Endodermal cell (in vitro differentiated cells): ENCODE measurements at regions not wholly inside any gene's neighbourhood (a gene's known extent, or its start where the extent isn't known, plus 50 kb on each side); places are given as distances from the start of the nearest gene placed in this dataset.

ENCODE experiments used
- DNase-seq: peaks from one replicate; pipeline ENCODE4 v3.0.0-alpha.2; 2017
- H3K27ac ChIP-seq: 2 replicates; pipeline ENCODE4 v1.5.1; 2013; ENCODE audit warnings: mild to moderate bottlenecking, low read depth, low read length, moderate library complexity
- H3K27me3 ChIP-seq: 2 replicates; pipeline ENCODE4 v1.6.1; 2013; ENCODE audit warnings: mild to moderate bottlenecking, low read length, moderate library complexity; ENCODE audit not compliant: insufficient read depth, control insufficient read depth, poor library complexity, severe bottlenecking
- H3K36me3 ChIP-seq: 2 replicates; pipeline ENCODE4 v1.7.0; 2013; ENCODE audit warnings: mild to moderate bottlenecking, low read length, moderate library complexity; ENCODE audit not compliant: control insufficient read depth, insufficient read depth
- H3K4me1 ChIP-seq: one replicate; pipeline ENCODE4 v1.7.0; 2013; ENCODE audit warnings: low read length; ENCODE audit not compliant: control insufficient read depth, insufficient read depth
- H3K4me3 ChIP-seq: 2 replicates; pipeline ENCODE4 v1.5.1; 2013; ENCODE audit warnings: mild to moderate bottlenecking, low read length, moderate library complexity
- H3K9ac ChIP-seq: 2 replicates; pipeline ENCODE4 v1.6.1; 2013; ENCODE audit warnings: mild to moderate bottlenecking, low read length, moderate library complexity; ENCODE audit not compliant: poor library complexity, severe bottlenecking; ENCODE audit errors: extremely low read depth
- H3K9me3 ChIP-seq: 2 replicates; pipeline ENCODE4 v1.6.1; 2013; ENCODE audit warnings: mild to moderate bottlenecking, low read length, moderate library complexity; ENCODE audit not compliant: control insufficient read depth
- H3K27ac Mint-ChIP-seq: 2 replicates; pipeline ENCODE4 v1.8.0; 2020; ENCODE audit warnings: mixed read lengths
- H3K27me3 Mint-ChIP-seq: 2 replicates; pipeline ENCODE4 v1.8.0; 2021; ENCODE audit warnings: mild to moderate bottlenecking, mixed read lengths; ENCODE audit not compliant: insufficient read depth
- H3K36me3 Mint-ChIP-seq: 2 replicates; pipeline ENCODE4 v1.8.0; 2020; ENCODE audit warnings: low read depth, mixed read lengths
- H3K4me1 Mint-ChIP-seq: 2 replicates; pipeline ENCODE4 v1.8.0; 2020; ENCODE audit warnings: mixed read lengths
- H3K4me3 Mint-ChIP-seq: 2 replicates; pipeline ENCODE4 v1.8.0; 2020; ENCODE audit warnings: mild to moderate bottlenecking, moderate library complexity, mixed read lengths
- H3K9me3 Mint-ChIP-seq: 2 replicates; pipeline ENCODE4 v1.8.0; 2020; ENCODE audit warnings: mild to moderate bottlenecking, mixed read lengths
- CTCF ChIP-seq: fragments of 200-600 bp; sonication (generic); conservative IDR thresholded peaks from 2 replicates; pipeline ENCODE4 v1.5.0; 2021; ENCODE audit warnings: antibody characterized with exemption, mild to moderate bottlenecking
- WGBS, 2 experiments: methylation state at CpG; one replicate each; pipeline versions ENCODE4 v1.1.5 to v1.1.7; 2013; ENCODE audit warnings: missing lambda C conversion rate in 2 of 2, mixed read lengths in 1 of 2; ENCODE audit not compliant: insufficient coverage in 1 of 2, insufficient read length in 1 of 2; 5-methylcytosine and 5-hydroxymethylcytosine counted together

- no peak overlapping the region for H3K4me3 Mint-ChIP-seq
- no peak overlapping the region for H3K27ac Mint-ChIP-seq
Measured at GRCh38 chr1:67945733-67946374, 104.6 kb downstream of the DIRAS3 start.

GRCh38 chr1:67942274-67942673 lies 108.2 kb downstream of the DIRAS3 start:
- Histone ChIP-seq H3K4me1 (peaks cover 8% of the 10 kb centered on the region), H3K27ac (no peak overlapping the region), H3K4me3 (no peak overlapping the region), H3K9ac (no peak overlapping the region), H3K27me3 (peaks cover 14% of the 10 kb centered on the region), H3K9me3 (no peaks in the 10 kb centered on the region), H3K36me3 (no peaks in the 10 kb centered on the region)
- no peak overlapping the region for H3K27ac Mint-ChIP-seq
- no peak for TF ChIP-seq CTCF
- H3K27me3 Mint-ChIP-seq, result peaks cover 27% of the 10 kb centered on the region
- DNase-seq, result no peak
- no peaks in the 10 kb centered on the region for H3K9me3 Mint-ChIP-seq
- H3K4me1 Mint-ChIP-seq, result peaks cover 5% of the 10 kb centered on the region
- H3K36me3 Mint-ChIP-seq, result no peaks in the 10 kb centered on the region
- H3K4me3 Mint-ChIP-seq, result no peak overlapping the region

More at GRCh38 chr1:67945733-67946374, 104.6 kb downstream of the DIRAS3 start:
- Mint-ChIP-seq H3K9me3 (no peaks in the 10 kb centered on the region), H3K4me1 (no peaks in the 10 kb centered on the region), H3K36me3 (no peaks in the 10 kb centered on the region), H3K27me3 (peaks cover 2% of the 10 kb centered on the region)
- Histone ChIP-seq H3K9me3 (no peaks in the 10 kb centered on the region), H3K36me3 (no peaks in the 10 kb centered on the region), H3K4me3 (no peak overlapping the region), H3K4me1 (peaks cover 9% of the 10 kb centered on the region), H3K9ac (no peak overlapping the region), H3K27me3 (no peaks in the 10 kb centered on the region), H3K27ac (peak overlapping the region; percentile 76)
- no peak for TF ChIP-seq CTCF
- WGBS, 2 experiments, result 63 to 75% methylated on average over 3 to 7 of the region's 7 CpGs
- DNase-seq, result no peak

- H3K27me3 Mint-ChIP-seq, result peaks cover 29% of the 10 kb centered on the region
- no peak overlapping the region for H3K9ac ChIP-seq
- H3K4me1 ChIP-seq, result peaks cover 11% of the 10 kb centered on the region
- WGBS, 2 experiments, result 50 to 81% methylated on average over 2 to 3 of the region's 3 CpGs
- no peaks in the 10 kb centered on the region for H3K9me3 ChIP-seq
- no peaks in the 10 kb centered on the region for H3K36me3 Mint-ChIP-seq
- no peaks in the 10 kb centered on the region for H3K9me3 Mint-ChIP-seq
- no peak overlapping the region for H3K4me3 ChIP-seq
- no peaks in the 10 kb centered on the region for H3K36me3 ChIP-seq
- no peak for DNase-seq
- peaks cover 14% of the 10 kb centered on the region for H3K27me3 ChIP-seq
- H3K27ac ChIP-seq, result no peak overlapping the region
- no peak overlapping the region for H3K4me3 Mint-ChIP-seq
- peaks cover 9% of the 10 kb centered on the region for H3K4me1 Mint-ChIP-seq
- no peak for TF ChIP-seq CTCF
- no peak overlapping the region for H3K27ac Mint-ChIP-seq
Measured at GRCh38 chr1:67941746-67942145, 108.5 kb upstream of the GNG12 start.
